ENCODE measurements at regions not wholly inside any gene's neighbourhood (a gene's known extent, or its start where the extent isn't known, plus 50 kb on each side); places are given as distances from the start of the nearest gene placed in this dataset.

- TF ChIP-seq CTCF (IDR thresholded peaks at IDR 0.05) (no peak), ESRRA (IDR thresholded peaks at IDR 0.05; ENCODE audit: borderline replicate concordance, low read length) (no peak), MYC (IDR thresholded peaks at IDR 0.05; ENCODE audit: borderline replicate concordance, low read length) (no peak), POLR2A (IDR thresholded peaks at IDR 0.05; ENCODE audit: low read length) (no peak), CHD2 (IDR thresholded peaks at IDR 0.05; ENCODE audit: low read length, partially characterized antibody) (no peak), NFE2L2 (conservative IDR thresholded peaks at IDR 0.05; ENCODE audit: low read length) (no peak), FOXS1 (CRISPR knock-in tag; IDR thresholded peaks at IDR 0.05) (no peak), SMC3 (IDR thresholded peaks at IDR 0.05) (no peak), CBX2 (IDR thresholded peaks at IDR 0.05; ENCODE audit: borderline replicate concordance, low read depth) (no peak)
- TF ChIP-seq, protein P1, sequence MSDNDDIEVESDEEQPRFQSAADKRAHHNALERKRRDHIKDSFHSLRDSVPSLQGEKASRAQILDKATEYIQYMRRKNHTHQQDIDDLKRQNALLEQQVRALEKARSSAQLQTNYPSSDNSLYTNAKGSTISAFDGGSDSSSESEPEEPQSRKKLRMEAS (IDR thresholded peaks at IDR 0.05) = no peak
Observed at GRCh38 chrX:81875800-81876199, 673.9 kb downstream of the SH3BGRL start.
